Left hindlimb (tissue), 1 donor: ENCODE measurements at regions not wholly inside any gene's neighbourhood (a gene's known extent, or its start where the extent isn't known, plus 50 kb on each side); places are given as distances from the start of the nearest gene placed in this dataset.
"Not testable (repeated sequence)": the region's sequence is repeated elsewhere in the genome, so short reads cannot be mapped to it uniquely, and the experiment has no call there.

Source experiments
- DNase-seq: peaks from one replicate; pipeline ENCODE4 v3.0.0-alpha.2; 2018

- no peak for DNase-seq
These were observed 803.9 kb upstream of the CDH10 start for GRCh38 chr5:25448646-25449045.

- DNase-seq: no peak
These were observed 803.4 kb upstream of the CDH10 start for GRCh38 chr5:25448190-25448621.

- DNase-seq: not testable (repeated sequence)
These were observed 801.3 kb upstream of the CDH10 start for GRCh38 chr5:25446061-25446420.

GRCh38 chr5:25445381-25446060, 800.7 kb upstream of the CDH10 start:
- not testable (repeated sequence) for DNase-seq

GRCh38 chr5:25444697-25445096, 799.9 kb upstream of the CDH10 start:
- DNase-seq: no peak

- DNase-seq: no peak
These were observed 797.0 kb upstream of the CDH10 start for GRCh38 chr5:25441810-25442209.

GRCh38 chr5:25439025-25439424, 794.2 kb upstream of the CDH10 start:
- DNase-seq: no peak

- not testable (repeated sequence) for DNase-seq
These were observed 793.6 kb upstream of the CDH10 start for GRCh38 chr5:25438375-25438774.

GRCh38 chr5:25436452-25436851, 791.7 kb upstream of the CDH10 start:
- DNase-seq: no peak

- no peak for DNase-seq
These were observed 791.1 kb upstream of the CDH10 start for GRCh38 chr5:25435882-25436281.

GRCh38 chr5:25427240-25427639, 782.5 kb upstream of the CDH10 start:
- no peak for DNase-seq

GRCh38 chr5:25423271-25423670, 778.5 kb upstream of the CDH10 start:
- DNase-seq: no peak

GRCh38 chr5:25419684-25420083, 774.9 kb upstream of the CDH10 start:
- no peak for DNase-seq

GRCh38 chr5:25418978-25419377, 774.2 kb upstream of the CDH10 start:
- no peak for DNase-seq

- DNase-seq: no peak
These were observed 773.6 kb upstream of the CDH10 start for GRCh38 chr5:25418319-25418859.

- DNase-seq: no peak
These were observed 772.2 kb upstream of the CDH10 start for GRCh38 chr5:25416960-25417359.

GRCh38 chr5:25415970-25416369, 771.2 kb upstream of the CDH10 start:
- no peak for DNase-seq

GRCh38 chr5:25414742-25415141, 770.0 kb upstream of the CDH10 start:
- DNase-seq: no peak

- no peak for DNase-seq
These were observed 767.4 kb upstream of the CDH10 start for GRCh38 chr5:25412116-25412661.

GRCh38 chr5:25407365-25407764, 762.6 kb upstream of the CDH10 start:
- not testable (repeated sequence) for DNase-seq

- no peak for DNase-seq
These were observed 761.1 kb upstream of the CDH10 start for GRCh38 chr5:25405850-25406249.

- DNase-seq: no peak
These were observed 755.2 kb upstream of the CDH10 start for GRCh38 chr5:25399878-25400480.

- DNase-seq: no peak
These were observed 749.2 kb upstream of the CDH10 start for GRCh38 chr5:25393957-25394356.

GRCh38 chr5:25393256-25393655, 748.5 kb upstream of the CDH10 start:
- no peak for DNase-seq
